Neuronal stem cell (in vitro differentiated cells): ENCODE measurements at regions not wholly inside any gene's neighbourhood (a gene's known extent, or its start where the extent isn't known, plus 50 kb on each side); places are given as distances from the start of the nearest gene placed in this dataset.

ENCODE experiments used
- DNase-seq: peaks from one replicate; pipeline ENCODE4 v3.0.0-alpha.2; 2013; ENCODE audit warnings: low spot score
- H2AFZ ChIP-seq: one replicate; pipeline ENCODE4 v1.6.1; 2013; ENCODE audit warnings: mild to moderate bottlenecking, low read length, inconsistent platforms
- H2AK5ac ChIP-seq: 2 replicates; pipeline ENCODE4 v1.6.1; 2013; ENCODE audit warnings: low read depth, mild to moderate bottlenecking, inconsistent platforms, low read length, moderate library complexity, mixed read lengths
- H2BK120ac ChIP-seq: 2 replicates; pipeline ENCODE4 v1.6.1; 2013; ENCODE audit warnings: low read depth, mild to moderate bottlenecking, inconsistent platforms, low read length, moderate library complexity, mixed read lengths
- H2BK12ac ChIP-seq: one replicate; pipeline ENCODE4 v1.6.1; 2013; ENCODE audit warnings: low read length, inconsistent platforms
- H2BK15ac ChIP-seq: 2 replicates; pipeline ENCODE4 v1.6.1; 2013; ENCODE audit warnings: mild to moderate bottlenecking, low read length, inconsistent platforms, mixed read lengths
- H2BK5ac ChIP-seq: one replicate; pipeline ENCODE4 v1.6.1; 2013; ENCODE audit warnings: inconsistent platforms, mild to moderate bottlenecking, low read length, moderate library complexity
- H3K14ac ChIP-seq: one replicate; pipeline ENCODE4 v1.6.1; 2013; ENCODE audit warnings: low read length, inconsistent platforms
- H3K18ac ChIP-seq: 2 replicates; pipeline ENCODE4 v1.6.1; 2013; ENCODE audit warnings: low read length, inconsistent platforms
- H3K23ac ChIP-seq: 2 replicates; pipeline ENCODE4 v1.6.1; 2013; ENCODE audit warnings: low read depth, mild to moderate bottlenecking, mixed read lengths, low read length, inconsistent platforms; ENCODE audit not compliant: poor library complexity
- H3K27ac ChIP-seq: replicated peaks from 3 replicates; pipeline ENCODE4 v1.5.1; 2013; ENCODE audit warnings: low read length, inconsistent platforms
- H3K27me3 ChIP-seq, 3 experiments: 2 replicates each; pipeline ENCODE4 v1.6.1; 2013; ENCODE audit warnings: low read length in 3 of 3, mild to moderate bottlenecking in 2 of 3, inconsistent platforms in 1 of 3, low read depth in 1 of 3, mixed read lengths in 1 of 3, moderate library complexity in 1 of 3; ENCODE audit not compliant: control insufficient read depth in 3 of 3, insufficient read depth in 3 of 3
- H3K36me3 ChIP-seq, 2 donors: replicated peaks in 1 of 2; 2 replicates each; pipeline ENCODE4 v1.6.1; 2013; ENCODE audit warnings: low read length in 2 of 2; ENCODE audit not compliant: control insufficient read depth in 2 of 2, insufficient read depth in 2 of 2
- H3K4ac ChIP-seq: 2 replicates; pipeline ENCODE4 v1.6.1; 2013; ENCODE audit warnings: inconsistent platforms, mild to moderate bottlenecking, low read length, moderate library complexity
- H3K4me1 ChIP-seq, 2 donors: 1 replicate in 1 of 2; 2 replicates in 1 of 2; pipeline ENCODE4 v1.6.1; 2013; ENCODE audit warnings: low read length in 2 of 2, low read depth in 1 of 2; ENCODE audit not compliant: control insufficient read depth in 2 of 2, insufficient read depth in 1 of 2
- H3K4me2 ChIP-seq: one replicate; pipeline ENCODE4 v1.6.1; 2013; ENCODE audit warnings: mild to moderate bottlenecking, low read length, inconsistent platforms; ENCODE audit not compliant: insufficient read depth, poor library complexity, severe bottlenecking
- H3K4me3 ChIP-seq, 2 donors: 2 replicates each; pipeline ENCODE4 v1.5.1; 2013; ENCODE audit warnings: low read length in 2 of 2, mild to moderate bottlenecking in 2 of 2, inconsistent platforms in 1 of 2, moderate library complexity in 1 of 2
- H3K79me1 ChIP-seq: one replicate; pipeline ENCODE4 v1.6.1; 2013; ENCODE audit warnings: low read depth, mild to moderate bottlenecking, inconsistent platforms, low read length, moderate library complexity
- H3K9ac ChIP-seq: one replicate; pipeline ENCODE4 v1.6.1; 2013; ENCODE audit warnings: mild to moderate bottlenecking, low read depth, low read length, inconsistent platforms; ENCODE audit not compliant: poor library complexity
- H3K9me3 ChIP-seq, 2 donors: replicated peaks in 1 of 2; 2 replicates each; pipeline versions ENCODE3 to v1.6.1; 2013; ENCODE audit warnings: low read length in 2 of 2, mild to moderate bottlenecking in 2 of 2, inconsistent platforms in 1 of 2, low read depth in 1 of 2, mixed read lengths in 1 of 2, moderate library complexity in 1 of 2; ENCODE audit not compliant: control insufficient read depth in 2 of 2, insufficient read depth in 1 of 2
- H4K8ac ChIP-seq: one replicate; pipeline ENCODE4 v1.6.1; 2013; ENCODE audit warnings: low read depth, mild to moderate bottlenecking, inconsistent platforms, low read length, moderate library complexity
- H4K91ac ChIP-seq: one replicate; pipeline ENCODE4 v1.6.1; 2013; ENCODE audit warnings: low read length, low read depth, mild to moderate bottlenecking, inconsistent platforms; ENCODE audit not compliant: poor library complexity
- WGBS, 2 donors: extraction: QIAGEN DNeasy Blood & Tissue Kit; methylation state at CpG; one replicate each; pipeline ENCODE4 v1.1.7; 2013; ENCODE audit warnings: missing lambda C conversion rate in 2 of 2, mixed read lengths in 1 of 2; ENCODE audit not compliant: insufficient read length in 2 of 2, insufficient replicate concordance in 1 of 2; ENCODE audit errors: extremely low coverage in 2 of 2; 5-methylcytosine and 5-hydroxymethylcytosine counted together

GRCh38 chr3:162541923-162542322 lies 1045.3 kb downstream of the OTOL1 start:
- H3K27ac ChIP-seq = no peak overlapping the region
- no peaks in the 10 kb centered on the region for H3K4me1 ChIP-seq
- no peak overlapping the region for H4K8ac ChIP-seq
- no peak overlapping the region for H2BK120ac ChIP-seq
- WGBS, 2 donors = 100% methylated on average over 1 of the region's 2 CpGs
- H3K23ac ChIP-seq = no peak overlapping the region
- H3K9me3 ChIP-seq = no peaks in the 10 kb centered on the region
- H3K4ac ChIP-seq = no peak overlapping the region
- H2AK5ac ChIP-seq = no peak overlapping the region
- no peak overlapping the region for H4K91ac ChIP-seq
- no peak for DNase-seq
- no peak overlapping the region for H3K18ac ChIP-seq
- H3K4me3 ChIP-seq = no peak overlapping the region
- no peak overlapping the region for H2AFZ ChIP-seq
- H3K36me3 ChIP-seq = no peaks in the 10 kb centered on the region
- H2BK5ac ChIP-seq = no peak overlapping the region
- no peak overlapping the region for H3K4me2 ChIP-seq
- H3K79me1 ChIP-seq = no peaks in the 10 kb centered on the region
- H3K9ac ChIP-seq = no peak overlapping the region
- H3K14ac ChIP-seq = no peak overlapping the region
- no peaks in the 10 kb centered on the region for H3K27me3 ChIP-seq
- no peak overlapping the region for H2BK12ac ChIP-seq
- H2BK15ac ChIP-seq = no peak overlapping the region

GRCh38 chr3:162544246-162544645 lies 1047.6 kb downstream of the OTOL1 start:
- Histone ChIP-seq H3K36me3 (no peaks in the 10 kb centered on the region), H3K4ac (no peak overlapping the region), H2BK15ac (no peak overlapping the region), H3K18ac (peak overlapping the region; percentile 57), H3K4me3 (no peak overlapping the region), H4K91ac (no peak overlapping the region), H4K8ac (no peak overlapping the region), H2BK5ac (no peak overlapping the region), H3K27ac (no peak overlapping the region), H3K79me1 (no peaks in the 10 kb centered on the region), H3K23ac (no peak overlapping the region), H2BK12ac (no peak overlapping the region), H2BK120ac (no peak overlapping the region), H3K4me1 (no peaks in the 10 kb centered on the region), H3K4me2 (no peak overlapping the region), H3K9ac (no peak overlapping the region), H3K14ac (no peak overlapping the region), H2AK5ac (no peak overlapping the region), H2AFZ (peak overlapping the region; percentile 37), H3K9me3 (no peaks in the 10 kb centered on the region), H3K27me3 (no peaks in the 10 kb centered on the region)
- no peak for DNase-seq
- WGBS, 2 donors = no CpG with 5 or more reads among the region's 3 CpGs

DNA sequence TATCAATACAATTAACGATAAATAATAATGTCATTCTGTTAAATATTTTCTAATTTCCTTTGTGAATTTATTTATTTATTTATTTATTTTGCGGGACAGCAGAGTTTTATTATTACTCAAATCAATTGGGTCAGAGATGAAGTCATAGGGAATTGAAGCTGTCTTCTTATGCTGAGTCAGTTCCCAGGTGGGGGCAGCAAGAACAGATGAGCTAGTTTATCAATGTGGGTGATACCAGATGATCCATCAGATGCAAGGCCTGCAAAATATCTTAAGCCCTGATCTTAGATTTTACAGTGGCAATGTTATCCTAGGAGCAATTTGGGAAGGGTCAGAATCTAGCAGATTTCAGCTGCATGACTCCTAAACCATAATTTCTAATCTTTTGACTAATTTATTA lies 1050.3 kb downstream of the OTOL1 start:
- H3K4ac ChIP-seq = no peak overlapping the region
- H2BK12ac ChIP-seq = no peak overlapping the region
- H3K9me3 ChIP-seq = peaks cover 0 to 3% of the 10 kb centered on the region in 2 donors
- H3K9ac ChIP-seq = no peak overlapping the region
- no peaks in the 10 kb centered on the region for H3K4me1 ChIP-seq
- H3K18ac ChIP-seq = no peak overlapping the region
- H3K4me3 ChIP-seq = no peak overlapping the region
- H3K36me3 ChIP-seq = no peaks in the 10 kb centered on the region
- H3K23ac ChIP-seq = no peak overlapping the region
- no peak overlapping the region for H2BK15ac ChIP-seq
- no CpG with 5 or more reads among the region's 2 CpGs for WGBS, 2 donors
- H3K14ac ChIP-seq = no peak overlapping the region
- no peak overlapping the region for H2BK120ac ChIP-seq
- H2BK5ac ChIP-seq = no peak overlapping the region
- no peak overlapping the region for H3K27ac ChIP-seq
- H3K27me3 ChIP-seq = no peaks in the 10 kb centered on the region
- H3K4me2 ChIP-seq = no peak overlapping the region
- no peak overlapping the region for H4K91ac ChIP-seq
- H3K79me1 ChIP-seq = no peaks in the 10 kb centered on the region
- H2AK5ac ChIP-seq = no peak overlapping the region
- no peak overlapping the region for H4K8ac ChIP-seq
- DNase-seq = no peak
- no peak overlapping the region for H2AFZ ChIP-seq

- Histone ChIP-seq H3K18ac (no peak overlapping the region), H3K9ac (no peak overlapping the region), H2BK15ac (no peak overlapping the region), H3K4me3 (no peak overlapping the region), H4K8ac (no peak overlapping the region), H3K4ac (no peak overlapping the region), H3K79me1 (no peaks in the 10 kb centered on the region), H3K27ac (no peak overlapping the region), H3K23ac (no peak overlapping the region), H2BK12ac (no peak overlapping the region), H3K14ac (no peak overlapping the region), H3K36me3 (no peaks in the 10 kb centered on the region), H3K4me2 (no peak overlapping the region), H3K27me3 (no peaks in the 10 kb centered on the region), H2AFZ (no peak overlapping the region), H2BK120ac (no peak overlapping the region), H3K4me1 (no peaks in the 10 kb centered on the region), H4K91ac (no peak overlapping the region), H3K9me3 (peaks cover 0 to 3% of the 10 kb centered on the region in 2 donors), H2BK5ac (no peak overlapping the region), H2AK5ac (no peak overlapping the region)
- no CpG with 5 or more reads among the region's 3 CpGs for WGBS, 2 donors
- DNase-seq = no peak
Measured at GRCh38 chr3:162547321-162547720, 1050.7 kb downstream of the OTOL1 start.
